CD14-positive monocyte (primary cell): ENCODE measurements at regions not wholly inside any gene's neighbourhood (a gene's known extent, or its start where the extent isn't known, plus 50 kb on each side); places are given as distances from the start of the nearest gene placed in this dataset.

ENCODE experiments used
- DNase-seq, 3 donors: peaks; one replicate each; pipeline ENCODE4 v3.0.0-alpha.2; 2011 to 2022
- H2AFZ ChIP-seq: 2 replicates; pipeline ENCODE4 v1.6.0; 2012; ENCODE audit warnings: mild to moderate bottlenecking, low read depth, low read length, inconsistent platforms; ENCODE audit not compliant: insufficient read depth, poor library complexity, severe bottlenecking
- H3K27ac ChIP-seq, 2 donors: 1 replicate in 1 of 2; 2 replicates in 1 of 2; pipeline ENCODE4 v1.5.1; 2012 to 2013; ENCODE audit warnings: low read length in 2 of 2, control low read depth in 1 of 2, inconsistent platforms in 1 of 2, low read depth in 1 of 2, mild to moderate bottlenecking in 1 of 2
- H3K27me3 ChIP-seq, 2 donors: one replicate each; pipeline versions ENCODE4 v1.6.0 to v1.6.1; 2011 to 2013; ENCODE audit warnings: low read length in 2 of 2; ENCODE audit not compliant: control insufficient read depth in 2 of 2, insufficient read depth in 2 of 2
- H3K36me3 ChIP-seq, 2 donors: replicated peaks in 1 of 2; 1 replicate in 1 of 2; 2 replicates in 1 of 2; pipeline versions ENCODE4 v1.5.1 to v1.6.1; 2012 to 2013; ENCODE audit warnings: low read length in 2 of 2, control low read depth in 1 of 2, inconsistent platforms in 1 of 2, mild to moderate bottlenecking in 1 of 2; ENCODE audit not compliant: insufficient read depth in 2 of 2, control insufficient read depth in 1 of 2
- H3K4me1 ChIP-seq, 2 donors: 1 replicate in 1 of 2; 2 replicates in 1 of 2; pipeline versions ENCODE4 v1.5.1 to v1.6.1; 2012 to 2013; ENCODE audit warnings: low read length in 2 of 2, control low read depth in 1 of 2, inconsistent platforms in 1 of 2, mild to moderate bottlenecking in 1 of 2, moderate library complexity in 1 of 2; ENCODE audit not compliant: insufficient read depth in 2 of 2, control insufficient read depth in 1 of 2
- H3K4me2 ChIP-seq: replicated peaks from 2 replicates; pipeline ENCODE3; 2012; ENCODE audit warnings: low read length, moderate library complexity, mild to moderate bottlenecking; ENCODE audit not compliant: poor library complexity, severe bottlenecking; ENCODE audit errors: extremely low read depth
- H3K4me3 ChIP-seq, 3 experiments: fragments of 200-600 bp in 1 of 3; sonication (generic) in 1 of 3; replicated peaks in 1 of 3; 1 replicate in 2 of 3; 2 replicates in 1 of 3; pipeline ENCODE4 v1.5.1; 2011 to 2013; ENCODE audit warnings: low read length in 3 of 3, mild to moderate bottlenecking in 3 of 3, control low read depth in 2 of 3, low read depth in 2 of 3, inconsistent platforms in 1 of 3, moderate library complexity in 1 of 3
- H3K79me2 ChIP-seq: 2 replicates; pipeline ENCODE4 v1.6.0; 2012; ENCODE audit warnings: mild to moderate bottlenecking, control low read depth, inconsistent platforms, low read length, moderate library complexity; ENCODE audit not compliant: insufficient read depth
- H3K9ac ChIP-seq: 2 replicates; pipeline ENCODE4 v1.6.0; 2017; ENCODE audit warnings: low read length, mild to moderate bottlenecking; ENCODE audit not compliant: insufficient read depth, poor library complexity, severe bottlenecking
- H3K9me3 ChIP-seq, 2 donors: replicated peaks in 1 of 2; 1 replicate in 1 of 2; 2 replicates in 1 of 2; pipeline versions ENCODE4 v1.5.1 to v1.6.1; 2012 to 2013; ENCODE audit warnings: low read length in 2 of 2, control low read depth in 1 of 2; ENCODE audit not compliant: control insufficient read depth in 1 of 2, insufficient read depth in 1 of 2
- H4K20me1 ChIP-seq: 2 replicates; pipeline ENCODE4 v1.6.0; 2012; ENCODE audit warnings: mild to moderate bottlenecking, low read length, control low read depth, moderate library complexity; ENCODE audit not compliant: insufficient read depth
- H3K27ac Mint-ChIP-seq, 7 donors: one replicate each; pipeline ENCODE4 v1.8.0; 2020; ENCODE audit warnings: mild to moderate bottlenecking in 7 of 7, mixed read lengths in 7 of 7, moderate library complexity in 6 of 7, inconsistent platforms in 2 of 7
- H3K27me3 Mint-ChIP-seq, 3 donors: one replicate each; pipeline ENCODE4 v1.8.0; 2021 to 2022; ENCODE audit warnings: low read depth in 3 of 3, mild to moderate bottlenecking in 3 of 3, mixed read lengths in 3 of 3, moderate library complexity in 3 of 3, inconsistent platforms in 1 of 3
- H3K36me3 Mint-ChIP-seq, 2 donors: one replicate each; pipeline ENCODE4 v1.8.0; 2020; ENCODE audit warnings: mixed read lengths in 2 of 2, inconsistent platforms in 1 of 2, mild to moderate bottlenecking in 1 of 2
- H3K4me1 Mint-ChIP-seq: one replicate; pipeline ENCODE4 v1.8.0; 2020; ENCODE audit warnings: mild to moderate bottlenecking, mixed read lengths
- H3K4me3 Mint-ChIP-seq, 2 donors: one replicate each; pipeline ENCODE4 v1.8.0; 2020; ENCODE audit warnings: mild to moderate bottlenecking in 2 of 2, mixed read lengths in 2 of 2, moderate library complexity in 1 of 2
- H3K9me3 Mint-ChIP-seq, 7 donors: one replicate each; pipeline ENCODE4 v1.8.0; 2020 to 2022; ENCODE audit warnings: mixed read lengths in 7 of 7, mild to moderate bottlenecking in 6 of 7, moderate library complexity in 6 of 7, inconsistent platforms in 2 of 7
- CTCF ChIP-seq: fragments of 200-600 bp; IDR thresholded peaks from one replicate; pipeline ENCODE4 v1.8.0; 2022; ENCODE audit warnings: antibody characterized with exemption, mild to moderate bottlenecking
- WGBS: methylation state at CpG from one replicate; pipeline ENCODE4 v1.1.5; 2013; ENCODE audit warnings: missing lambda C conversion rate; ENCODE audit not compliant: insufficient coverage; 5-methylcytosine and 5-hydroxymethylcytosine counted together
- intact Hi-C, 2 donors: fragments of 100-400 bp; cut with micrococcal nuclease; formaldehyde crosslinking; loops; one replicate each; pipeline versions ENCODE4 v1.15.0 to v1.15.1; 2023

GRCh38 chr1:67626861-67627235 is 58.2 kb upstream of the GADD45A start:
- no peak overlapping the region for H3K4me3 Mint-ChIP-seq
- no CpG with 5 or more reads among the region's 1 CpG for WGBS
- no peak overlapping the region for H3K27ac Mint-ChIP-seq
- Histone ChIP-seq H2AFZ (no peak overlapping the region), H3K27me3 (no peaks in the 10 kb centered on the region), H3K36me3 (no peaks in the 10 kb centered on the region), H3K9me3 (no peaks in the 10 kb centered on the region), H3K4me1 (no peaks in the 10 kb centered on the region), H4K20me1 (no peaks in the 10 kb centered on the region), H3K4me2 (no peak overlapping the region), H3K4me3 (no peak overlapping the region), H3K79me2 (no peaks in the 10 kb centered on the region), H3K9ac (no peak overlapping the region), H3K27ac (no peak overlapping the region)
- TF ChIP-seq CTCF = no peak
- DNase-seq = no peak
- H3K4me1 Mint-ChIP-seq = no peaks in the 10 kb centered on the region
- peaks cover 0 to 5% (median 2%) of the 10 kb centered on the region in 3 donors for H3K27me3 Mint-ChIP-seq
- intact Hi-C loops = no loop called here
- peaks cover 0 to 5% (median 2%) of the 10 kb centered on the region in 7 donors for H3K9me3 Mint-ChIP-seq
- H3K36me3 Mint-ChIP-seq = no peaks in the 10 kb centered on the region

GRCh38 chr1:67627336-67627735 is 57.7 kb upstream of the GADD45A start:
- Mint-ChIP-seq H3K27me3 (peaks cover 0 to 5% (median 2%) of the 10 kb centered on the region in 3 donors), H3K27ac (no peak overlapping the region), H3K36me3 (no peaks in the 10 kb centered on the region), H3K9me3 (peaks cover 0 to 5% (median 2%) of the 10 kb centered on the region in 7 donors), H3K4me1 (no peaks in the 10 kb centered on the region), H3K4me3 (no peak overlapping the region)
- H3K79me2 ChIP-seq = no peaks in the 10 kb centered on the region
- H3K36me3 ChIP-seq = no peaks in the 10 kb centered on the region
- intact Hi-C loops = no loop called here
- DNase-seq = no peak
- WGBS = no CpG with 5 or more reads among the region's 3 CpGs
- no peak overlapping the region for H3K4me3 ChIP-seq
- H2AFZ ChIP-seq = no peak overlapping the region
- H4K20me1 ChIP-seq = no peaks in the 10 kb centered on the region
- no peak overlapping the region for H3K9ac ChIP-seq
- no peaks in the 10 kb centered on the region for H3K4me1 ChIP-seq
- H3K27ac ChIP-seq = no peak overlapping the region
- no peak for TF ChIP-seq CTCF
- H3K4me2 ChIP-seq = no peak overlapping the region
- no peaks in the 10 kb centered on the region for H3K27me3 ChIP-seq
- no peaks in the 10 kb centered on the region for H3K9me3 ChIP-seq
